KOPT-K1 (cell line): ENCODE measurements at regions not wholly inside any gene's neighbourhood (a gene's known extent, or its start where the extent isn't known, plus 50 kb on each side); places are given as distances from the start of the nearest gene placed in this dataset.

Experiments
- H3K27ac ChIP-seq: fragments of 200-600 bp; sonication (generic); 2 replicates; pipeline ENCODE4 v1.5.1; 2016; ENCODE audit warnings: antibody characterized with exemption, mild to moderate bottlenecking, low read depth, low read length; ENCODE audit not compliant: poor library complexity, severe bottlenecking
- H3K36me3 ChIP-seq: fragments of 200-600 bp; sonication (generic); 2 replicates; pipeline ENCODE4 v1.5.1; 2017; ENCODE audit warnings: antibody characterized with exemption, mild to moderate bottlenecking, low read length, moderate library complexity; ENCODE audit not compliant: insufficient read depth
- H3K9me3 ChIP-seq: fragments of 200-600 bp; sonication (generic); 2 replicates; pipeline ENCODE4 v1.5.1; 2017; ENCODE audit warnings: antibody characterized with exemption, low read length, mild to moderate bottlenecking; ENCODE audit not compliant: insufficient read depth, poor library complexity, severe bottlenecking

GRCh38 chr6:139436200-139436956 is 61.9 kb upstream of the CITED2 start:
- Histone ChIP-seq H3K36me3 (no peaks in the 10 kb centered on the region), H3K9me3 (no peaks in the 10 kb centered on the region), H3K27ac (no peak overlapping the region)

DNA sequence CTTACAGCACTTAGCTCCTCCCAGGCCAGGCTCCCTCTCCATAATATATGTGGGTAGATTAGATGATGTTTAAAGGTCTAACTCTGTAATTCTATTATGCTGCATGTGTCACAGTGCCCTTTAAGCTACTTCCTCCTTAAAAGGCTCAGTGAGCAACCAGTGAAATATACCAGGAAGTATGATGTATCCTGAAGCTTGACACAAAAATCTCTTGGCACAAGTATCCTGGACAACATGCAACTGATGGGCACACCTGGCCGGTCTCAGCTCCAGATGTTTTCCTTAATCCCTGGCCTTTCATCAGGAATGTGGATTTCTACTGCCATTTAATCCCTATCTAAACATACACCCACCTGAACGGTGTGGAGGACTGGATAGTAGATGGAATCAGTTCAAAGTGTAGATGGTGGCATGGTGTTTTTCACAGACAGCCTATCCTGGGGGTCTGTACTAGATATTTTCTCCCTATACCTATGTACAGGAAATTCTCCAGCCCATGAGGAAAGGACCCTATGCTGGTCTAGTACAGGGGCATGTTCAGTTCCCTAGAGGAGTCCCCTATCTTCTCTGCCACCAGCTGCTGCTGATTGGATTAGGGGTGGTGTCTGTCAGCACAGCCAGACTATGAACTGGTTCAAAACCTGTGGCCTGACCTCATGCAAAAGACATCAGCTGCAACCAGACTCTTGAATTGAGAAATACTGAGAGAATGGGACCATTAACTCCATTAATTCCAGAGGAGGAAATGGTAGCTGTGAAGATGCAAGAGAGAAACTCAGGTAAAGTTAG is 59.4 kb upstream of the CITED2 start:
- Histone ChIP-seq H3K27ac (no peak overlapping the region), H3K9me3 (no peaks in the 10 kb centered on the region), H3K36me3 (no peaks in the 10 kb centered on the region)

GRCh38 chr6:139431602-139431956 is 57.1 kb upstream of the CITED2 start:
- Histone ChIP-seq H3K9me3 (no peaks in the 10 kb centered on the region), H3K36me3 (no peaks in the 10 kb centered on the region), H3K27ac (no peak overlapping the region)

- H3K36me3 ChIP-seq = no peaks in the 10 kb centered on the region
- H3K27ac ChIP-seq = no peak overlapping the region
- no peaks in the 10 kb centered on the region for H3K9me3 ChIP-seq
Observed at GRCh38 chr6:139430899-139431601, 56.6 kb upstream of the CITED2 start.

DNA sequence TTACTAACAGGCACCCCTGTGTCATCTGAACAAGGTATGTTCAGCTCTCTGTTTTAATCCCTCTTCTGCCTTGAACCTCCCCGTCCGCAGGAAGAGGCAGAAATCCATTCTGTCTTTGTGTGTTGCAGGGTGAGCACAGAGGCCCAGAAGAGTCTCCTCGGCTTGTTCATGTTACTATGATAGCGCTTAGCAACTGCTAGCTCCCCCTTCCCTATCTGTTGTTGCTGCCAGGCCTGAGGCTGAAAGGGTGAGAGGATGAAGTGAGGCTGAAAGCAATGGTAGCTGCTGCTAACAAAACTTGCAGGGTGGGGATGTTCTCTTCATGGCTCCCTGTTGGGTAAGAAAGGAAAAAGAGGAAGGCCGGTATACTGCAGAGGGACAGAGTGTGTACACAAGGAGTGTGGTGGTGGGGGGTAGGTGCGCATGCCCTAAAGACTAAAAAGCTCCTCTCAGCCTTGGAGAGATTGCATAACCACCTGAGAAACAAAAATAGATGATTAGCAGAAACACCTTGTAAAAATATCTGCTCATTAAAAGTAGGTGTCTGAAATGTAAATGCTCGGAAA is 55.2 kb upstream of the CITED2 start:
- H3K27ac ChIP-seq = no peak overlapping the region
- no peaks in the 10 kb centered on the region for H3K9me3 ChIP-seq
- H3K36me3 ChIP-seq = no peaks in the 10 kb centered on the region

GRCh38 chr6:139427199-139427598 is 52.8 kb upstream of the CITED2 start:
- Histone ChIP-seq H3K9me3 (no peaks in the 10 kb centered on the region), H3K36me3 (no peaks in the 10 kb centered on the region), H3K27ac (no peak overlapping the region)

DNA sequence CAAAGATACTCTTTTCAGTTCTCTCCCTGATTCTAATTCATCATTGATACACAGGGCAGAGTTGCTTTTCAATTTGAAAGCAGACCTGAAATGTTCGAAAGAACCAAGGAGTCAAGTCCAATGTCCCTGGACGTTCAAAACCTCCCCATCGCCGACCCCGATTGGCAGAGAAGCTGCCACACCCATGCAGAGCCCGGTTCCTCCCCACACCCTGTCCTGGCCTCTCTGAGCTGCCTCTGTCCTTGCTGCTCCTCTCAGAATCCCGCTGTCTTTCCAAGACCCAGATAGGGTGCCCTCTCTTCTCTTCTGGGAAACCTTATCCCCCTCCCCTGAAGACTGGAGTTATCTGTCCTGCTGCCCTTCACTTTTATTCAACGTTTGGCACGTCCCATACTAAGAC is 52.3 kb upstream of the CITED2 start:
- Histone ChIP-seq H3K36me3 (no peaks in the 10 kb centered on the region), H3K9me3 (no peaks in the 10 kb centered on the region), H3K27ac (no peak overlapping the region)

DNA sequence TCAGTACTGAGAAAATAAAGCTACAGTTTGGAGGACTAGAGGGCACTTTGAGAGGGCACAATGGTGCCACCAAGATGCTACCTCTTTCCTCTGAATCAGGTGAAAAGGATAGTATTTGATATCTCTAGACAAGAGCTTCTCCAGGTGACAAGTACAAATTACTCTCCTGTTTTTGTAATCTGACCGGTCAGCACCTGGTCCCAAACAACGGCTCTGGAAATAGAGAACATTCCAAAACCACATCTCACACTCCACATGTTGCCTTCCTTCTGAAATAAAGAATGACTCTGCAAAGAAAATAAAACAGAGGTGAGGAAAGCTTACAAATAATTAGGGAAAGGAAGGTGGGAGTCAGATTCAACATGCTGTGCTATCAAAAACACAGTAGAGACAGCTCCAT is 51.3 kb upstream of the CITED2 start:
- Histone ChIP-seq H3K36me3 (no peaks in the 10 kb centered on the region), H3K9me3 (no peaks in the 10 kb centered on the region), H3K27ac (no peak overlapping the region)

DNA sequence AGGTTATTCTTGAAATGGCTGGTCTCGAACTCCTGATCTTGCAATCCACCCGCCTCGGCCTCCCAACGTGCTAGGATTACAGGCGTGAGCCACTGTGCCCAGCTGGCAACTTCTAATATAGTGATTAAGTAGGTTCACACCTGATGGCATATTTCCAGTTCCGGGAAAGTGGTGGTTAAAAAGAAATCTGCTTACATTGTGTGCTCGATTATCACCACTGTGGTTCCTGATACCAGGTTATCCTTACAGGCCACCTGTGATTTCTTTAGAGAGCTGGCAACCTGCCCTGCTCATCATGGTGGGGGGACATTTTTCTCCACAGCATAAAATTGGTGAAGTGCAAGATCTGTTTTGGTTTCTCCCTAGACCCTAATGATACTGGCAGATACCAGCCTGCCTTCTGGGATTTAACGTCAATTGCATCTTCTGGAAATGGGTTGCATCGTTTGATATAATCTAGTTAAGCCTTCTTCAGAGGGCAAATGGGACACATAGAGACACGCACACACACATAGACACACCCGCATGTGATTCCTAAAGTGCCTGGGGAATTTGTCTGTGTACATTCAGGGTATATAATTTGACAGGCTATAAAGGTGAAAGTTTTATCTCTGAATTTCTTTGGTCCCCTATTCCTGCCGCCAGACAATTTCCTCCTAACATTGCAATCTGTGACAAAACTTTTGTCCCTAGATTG is 49.7 kb upstream of the CITED2 start:
- no peak overlapping the region for H3K27ac ChIP-seq
- H3K36me3 ChIP-seq = no peaks in the 10 kb centered on the region
- H3K9me3 ChIP-seq = no peaks in the 10 kb centered on the region
